ENCODE measurements at regions not wholly inside any gene's neighbourhood (a gene's known extent, or its start where the extent isn't known, plus 50 kb on each side); places are given as distances from the start of the nearest gene placed in this dataset.
A peak's percentile ranks its signal among the peaks of the same experiment; 100 is the strongest.

- Mint-ChIP-seq H3K4me3 (no peak overlapping the region), H3K9me3 (peaks cover 0 to 3% (median 2%) of the 10 kb centered on the region in 3 donors), H3K27ac (no peak overlapping the region), H3K36me3 (no peaks in the 10 kb centered on the region), H3K27me3 (no peaks in the 10 kb centered on the region), H3K4me1 (peaks cover 0 to 2% (median 0%) of the 10 kb centered on the region in 3 donors)
Observed at GRCh38 chr18:65146482-65147021, 604.3 kb upstream of the CDH7 start.

- H3K4me1 Mint-ChIP-seq, result peaks cover 0 to 2% (median 0%) of the 10 kb centered on the region in 3 donors
- H3K9me3 Mint-ChIP-seq, result peaks cover 0 to 3% (median 2%) of the 10 kb centered on the region in 3 donors
- H3K36me3 Mint-ChIP-seq, result no peaks in the 10 kb centered on the region
Observed at GRCh38 chr18:65145312-65145711, 605.5 kb upstream of the CDH7 start.

GRCh38 chr18:65133610-65134009 lies 617.2 kb upstream of the CDH7 start:
- Mint-ChIP-seq H3K9me3 (peaks cover 0 to 1% (median 0%) of the 10 kb centered on the region in 3 donors), H3K4me1 (no peaks in the 10 kb centered on the region), H3K27me3 (no peaks in the 10 kb centered on the region), H3K4me3 (no peak overlapping the region), H3K27ac (no peak overlapping the region), H3K36me3 (no peaks in the 10 kb centered on the region)

More at GRCh38 chr18:65145312-65145711, 605.5 kb upstream of the CDH7 start:
- no peaks in the 10 kb centered on the region for H3K27me3 Mint-ChIP-seq
- H3K27ac Mint-ChIP-seq, result no peak overlapping the region
- no peak overlapping the region for H3K4me3 Mint-ChIP-seq

- H3K36me3 Mint-ChIP-seq, result no peaks in the 10 kb centered on the region
- no peak overlapping the region for H3K4me3 Mint-ChIP-seq
- no peaks in the 10 kb centered on the region for H3K27me3 Mint-ChIP-seq
- H3K9me3 Mint-ChIP-seq, result peaks cover 10 to 16% (median 10%) of the 10 kb centered on the region in 3 donors
- H3K4me1 Mint-ChIP-seq, result no peaks in the 10 kb centered on the region
- no peak overlapping the region for H3K27ac Mint-ChIP-seq
Observed at GRCh38 chr18:65124633-65125032, 626.2 kb upstream of the CDH7 start.

GRCh38 chr18:65103864-65104263 lies 646.9 kb upstream of the CDH7 start:
- Mint-ChIP-seq H3K4me1 (no peaks in the 10 kb centered on the region), H3K4me3 (no peak overlapping the region), H3K9me3 (peaks cover 0 to 3% (median 0%) of the 10 kb centered on the region in 3 donors), H3K27me3 (peaks cover 1% of the 10 kb centered on the region), H3K27ac (no peak overlapping the region), H3K36me3 (no peaks in the 10 kb centered on the region)

- H3K4me1 Mint-ChIP-seq, result no peaks in the 10 kb centered on the region
- no peak overlapping the region for H3K27ac Mint-ChIP-seq
- no peak overlapping the region for H3K4me3 Mint-ChIP-seq
Observed at GRCh38 chr18:65093346-65093745, 657.5 kb upstream of the CDH7 start.

GRCh38 chr18:65091744-65092329 lies 659.0 kb upstream of the CDH7 start:
- no peaks in the 10 kb centered on the region for H3K36me3 Mint-ChIP-seq
- no peaks in the 10 kb centered on the region for H3K4me1 Mint-ChIP-seq
- peaks cover 0 to 2% (median 0%) of the 10 kb centered on the region in 3 donors for H3K9me3 Mint-ChIP-seq
- H3K27ac Mint-ChIP-seq, result no peak overlapping the region
- no peaks in the 10 kb centered on the region for H3K27me3 Mint-ChIP-seq
- no peak overlapping the region for H3K4me3 Mint-ChIP-seq

More at GRCh38 chr18:65093346-65093745, 657.5 kb upstream of the CDH7 start:
- Mint-ChIP-seq H3K36me3 (no peaks in the 10 kb centered on the region), H3K9me3 (no peaks in the 10 kb centered on the region), H3K27me3 (no peaks in the 10 kb centered on the region)

GRCh38 chr18:65082907-65083306 lies 667.9 kb upstream of the CDH7 start:
- H3K4me1 Mint-ChIP-seq, result no peaks in the 10 kb centered on the region
- H3K9me3 Mint-ChIP-seq, result no peaks in the 10 kb centered on the region

GRCh38 chr18:65081786-65082185 lies 669.0 kb upstream of the CDH7 start:
- Mint-ChIP-seq H3K27me3 (no peaks in the 10 kb centered on the region), H3K4me1 (no peaks in the 10 kb centered on the region), H3K36me3 (no peaks in the 10 kb centered on the region), H3K4me3 (no peak overlapping the region), H3K9me3 (no peaks in the 10 kb centered on the region), H3K27ac (no peak overlapping the region)

More at GRCh38 chr18:65082907-65083306, 667.9 kb upstream of the CDH7 start:
- no peaks in the 10 kb centered on the region for H3K36me3 Mint-ChIP-seq
- no peak overlapping the region for H3K4me3 Mint-ChIP-seq
- H3K27me3 Mint-ChIP-seq, result no peaks in the 10 kb centered on the region
- no peak overlapping the region for H3K27ac Mint-ChIP-seq

- no peaks in the 10 kb centered on the region for H3K4me1 Mint-ChIP-seq
Observed at GRCh38 chr18:65073060-65073550, 677.7 kb upstream of the CDH7 start.

GRCh38 chr18:65057439-65058083 lies 693.3 kb upstream of the CDH7 start:
- Mint-ChIP-seq H3K4me1 (peaks cover 0 to 2% (median 1%) of the 10 kb centered on the region in 3 donors), H3K27ac (no peak overlapping the region), H3K27me3 (no peaks in the 10 kb centered on the region), H3K4me3 (peak overlapping the region in 2 of 4 donors; percentile 52 to 56), H3K9me3 (peaks cover 0 to 2% (median 0%) of the 10 kb centered on the region in 3 donors), H3K36me3 (peaks cover 1% of the 10 kb centered on the region)

More at GRCh38 chr18:65073060-65073550, 677.7 kb upstream of the CDH7 start:
- Mint-ChIP-seq H3K27me3 (no peaks in the 10 kb centered on the region), H3K27ac (no peak overlapping the region), H3K4me3 (no peak overlapping the region), H3K9me3 (no peaks in the 10 kb centered on the region), H3K36me3 (no peaks in the 10 kb centered on the region)

- H3K9me3 Mint-ChIP-seq, result peaks cover 0 to 2% (median 1%) of the 10 kb centered on the region in 3 donors
- H3K27me3 Mint-ChIP-seq, result no peaks in the 10 kb centered on the region
- H3K4me1 Mint-ChIP-seq, result peaks cover 0 to 2% (median 1%) of the 10 kb centered on the region in 3 donors
- H3K36me3 Mint-ChIP-seq, result peaks cover 1% of the 10 kb centered on the region
- H3K4me3 Mint-ChIP-seq, result no peak overlapping the region
- H3K27ac Mint-ChIP-seq, result no peak overlapping the region
Observed at GRCh38 chr18:65056575-65056974, 694.2 kb upstream of the CDH7 start.

GRCh38 chr18:65049586-65049985 lies 701.2 kb upstream of the CDH7 start:
- H3K4me3 Mint-ChIP-seq, result no peak overlapping the region
- no peaks in the 10 kb centered on the region for H3K27me3 Mint-ChIP-seq
- peaks cover 0 to 1% (median 0%) of the 10 kb centered on the region in 3 donors for H3K4me1 Mint-ChIP-seq
- H3K36me3 Mint-ChIP-seq, result no peaks in the 10 kb centered on the region
- no peak overlapping the region for H3K27ac Mint-ChIP-seq
- peaks cover 0 to 1% (median 0%) of the 10 kb centered on the region in 3 donors for H3K9me3 Mint-ChIP-seq

GRCh38 chr18:65039578-65039977 lies 711.2 kb upstream of the CDH7 start:
- H3K27ac Mint-ChIP-seq, result no peak overlapping the region
- no peaks in the 10 kb centered on the region for H3K9me3 Mint-ChIP-seq
- no peak overlapping the region for H3K4me3 Mint-ChIP-seq
- no peaks in the 10 kb centered on the region for H3K27me3 Mint-ChIP-seq
- no peaks in the 10 kb centered on the region for H3K36me3 Mint-ChIP-seq
- H3K4me1 Mint-ChIP-seq, result peaks cover 0 to 2% (median 0%) of the 10 kb centered on the region in 3 donors

- Mint-ChIP-seq H3K9me3 (no peaks in the 10 kb centered on the region), H3K27ac (no peak overlapping the region), H3K4me3 (no peak overlapping the region), H3K4me1 (peaks cover 0 to 2% (median 0%) of the 10 kb centered on the region in 3 donors), H3K36me3 (no peaks in the 10 kb centered on the region), H3K27me3 (no peaks in the 10 kb centered on the region)
Observed at GRCh38 chr18:65035701-65036100, 715.1 kb upstream of the CDH7 start.
